GM21576 (cell line): ENCODE measurements at regions not wholly inside any gene's neighbourhood (a gene's known extent, or its start where the extent isn't known, plus 50 kb on each side); places are given as distances from the start of the nearest gene placed in this dataset.

Experiments used
- ATAC-seq: cut with Tn5 transposase; IDR thresholded peaks from one replicate; pipeline ENCODE4 v1.9.1; 2021; ENCODE audit warnings: mild to moderate bottlenecking, moderate library complexity; ENCODE audit not compliant: unreplicated experiment

DNA sequence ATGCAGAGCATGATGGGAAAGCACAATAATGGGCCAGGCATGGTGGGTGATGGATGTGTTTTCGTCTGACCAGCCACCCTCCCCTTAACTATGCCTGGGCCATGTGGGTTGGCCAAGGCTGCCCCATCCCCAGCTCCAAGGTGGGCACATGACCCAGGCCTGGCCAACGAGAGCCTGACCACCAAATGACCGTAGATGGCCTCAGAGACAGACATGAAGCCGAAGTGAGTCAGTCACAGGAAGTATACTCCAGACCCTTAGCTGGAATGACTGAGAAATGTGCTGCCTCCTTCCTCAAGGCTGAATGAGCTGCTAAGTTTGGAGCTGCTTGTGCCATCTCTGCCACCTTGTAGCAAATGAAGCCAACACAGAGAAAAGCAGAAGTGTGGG, 233.6 kb downstream of the BCL11B start:
- ATAC-seq, result no peak

GRCh38 chr14:99039331-99040041, 232.5 kb downstream of the BCL11B start:
- no peak for ATAC-seq

- ATAC-seq, result no peak
These were observed 231.9 kb downstream of the BCL11B start for GRCh38 chr14:99040052-99040451.

- ATAC-seq, result no peak
These were observed 231.3 kb downstream of the BCL11B start for GRCh38 chr14:99040711-99041110.

GRCh38 chr14:99041141-99041819, 230.7 kb downstream of the BCL11B start:
- no peak for ATAC-seq

DNA sequence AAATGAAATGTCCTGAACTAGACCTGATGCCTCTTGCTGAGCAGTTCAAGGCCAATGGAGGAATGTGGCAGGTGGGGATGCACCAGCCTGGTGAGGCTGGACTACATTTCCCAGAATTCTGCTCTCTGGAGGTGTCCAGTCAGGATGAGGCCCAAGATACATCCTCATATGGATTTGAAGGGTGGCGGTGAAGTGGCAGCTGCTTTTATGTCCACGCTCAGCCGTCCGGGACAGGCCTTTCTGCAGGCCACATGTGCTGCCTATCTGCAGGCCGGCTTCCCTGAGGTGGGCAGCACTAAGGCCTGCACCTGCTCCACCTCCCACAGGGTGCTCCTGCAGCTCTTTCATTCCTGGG, 230.2 kb downstream of the BCL11B start:
- ATAC-seq, result no peak

GRCh38 chr14:99042381-99043266, 229.4 kb downstream of the BCL11B start:
- ATAC-seq, result no peak

DNA sequence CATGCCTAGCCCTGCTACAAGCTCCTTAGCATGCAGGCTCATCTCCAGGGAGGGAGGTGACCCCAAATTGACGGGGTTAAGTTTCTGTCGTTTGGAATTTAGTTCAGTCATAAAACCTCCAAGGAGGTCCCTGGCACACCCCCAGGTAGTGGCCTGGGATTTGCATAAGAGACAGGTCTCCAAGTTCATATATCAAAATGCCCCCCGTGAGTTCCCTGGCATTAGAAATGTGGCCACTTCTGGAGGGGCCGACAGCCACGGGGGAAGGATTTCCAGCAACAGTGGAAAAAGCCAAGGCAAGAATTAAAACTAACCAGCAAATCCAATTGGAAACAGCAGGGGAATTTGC, 228.8 kb downstream of the BCL11B start:
- no peak for ATAC-seq

GRCh38 chr14:99043756-99044155, 228.2 kb downstream of the BCL11B start:
- ATAC-seq, result no peak

DNA sequence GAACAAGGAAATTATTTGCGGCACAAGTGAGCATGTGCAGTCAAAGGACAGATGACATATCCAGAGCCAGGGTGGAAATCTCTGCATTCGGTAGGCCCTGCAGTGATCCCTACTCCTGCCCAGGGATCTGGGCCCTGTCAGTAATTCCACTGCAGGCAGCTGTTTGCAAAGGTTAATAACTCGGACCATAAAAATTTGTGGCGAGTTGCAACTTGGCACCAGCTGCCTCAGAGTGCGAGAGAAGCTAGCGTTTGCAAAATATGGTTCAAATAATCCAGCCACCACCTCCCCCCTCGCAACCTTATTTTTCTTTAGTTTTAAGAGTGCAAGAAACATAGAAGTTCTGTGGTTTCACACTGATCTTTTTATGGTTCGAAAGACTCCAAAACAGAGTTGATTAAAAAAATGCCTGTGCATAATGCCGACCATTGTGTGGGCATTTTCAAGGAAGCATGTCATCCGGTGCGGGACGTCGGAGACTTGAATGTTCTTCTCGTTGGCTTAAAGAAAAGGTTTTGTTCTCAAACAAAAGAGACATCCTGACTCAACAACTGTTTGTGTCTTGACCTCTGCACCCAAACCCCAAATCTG, 224.5 kb downstream of the BCL11B start:
- ATAC-seq, result no peak

GRCh38 chr14:99050309-99050708, 221.7 kb downstream of the BCL11B start:
- no peak for ATAC-seq

DNA sequence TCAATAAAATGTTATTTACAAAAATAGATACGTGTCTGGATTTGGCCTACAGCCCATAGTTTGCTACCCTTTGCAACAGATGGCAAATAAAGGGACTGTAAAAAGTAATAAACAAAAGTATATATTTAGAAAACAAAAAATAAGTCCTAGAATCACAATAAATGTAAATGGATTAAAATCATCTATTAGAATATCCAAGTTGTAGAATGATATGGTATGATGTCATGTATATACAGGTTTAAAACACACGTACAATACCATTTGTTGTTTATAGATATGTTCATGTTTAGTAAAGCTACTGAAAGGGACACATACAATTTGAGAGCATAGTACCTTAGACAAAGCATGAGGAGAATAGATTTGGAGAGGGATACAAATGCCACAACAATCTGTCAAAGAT, 219.5 kb downstream of the BCL11B start:
- no peak for ATAC-seq

DNA sequence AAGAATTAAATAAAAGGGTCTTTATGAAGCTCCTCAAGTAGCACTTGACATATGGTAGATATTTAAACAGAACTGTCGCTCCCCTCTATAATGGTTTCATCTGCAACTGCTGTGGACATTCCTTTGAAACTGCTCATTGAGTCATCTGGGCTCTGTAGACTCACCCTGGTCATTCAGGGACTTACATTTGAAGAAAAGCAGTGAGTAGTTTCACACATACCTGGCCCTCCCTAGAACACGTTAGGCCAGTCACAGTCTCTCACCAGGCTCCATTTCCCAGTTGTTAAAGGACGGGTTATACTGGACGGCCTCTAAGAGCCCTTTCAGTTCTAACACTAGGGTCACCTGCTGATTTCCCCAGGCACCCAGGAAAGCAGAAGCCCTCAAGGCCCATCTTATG, 217.0 kb downstream of the BCL11B start:
- no peak for ATAC-seq

GRCh38 chr14:99055816-99056215, 216.2 kb downstream of the BCL11B start:
- ATAC-seq, result no peak

GRCh38 chr14:99057576-99058083, 214.4 kb downstream of the BCL11B start:
- no peak for ATAC-seq

DNA sequence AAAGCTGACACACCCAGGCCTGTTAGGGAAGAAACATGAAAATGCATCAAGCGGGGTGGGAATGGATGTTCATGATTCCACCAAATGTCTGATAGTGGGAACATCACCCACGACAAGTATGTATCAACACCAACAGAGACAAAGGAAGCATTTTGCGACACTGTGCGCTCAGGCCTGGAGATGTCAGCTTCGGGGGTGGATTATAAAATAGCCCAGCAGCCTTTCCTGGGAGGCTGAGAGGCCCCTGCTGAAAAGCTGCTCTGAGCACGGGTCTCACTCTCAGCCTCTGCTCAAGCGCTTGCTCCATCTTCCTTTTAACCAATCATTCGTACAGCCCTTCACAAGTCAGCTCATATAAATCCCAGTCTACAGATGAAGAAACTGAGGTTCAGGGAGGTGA, 213.5 kb downstream of the BCL11B start:
- no peak for ATAC-seq

DNA sequence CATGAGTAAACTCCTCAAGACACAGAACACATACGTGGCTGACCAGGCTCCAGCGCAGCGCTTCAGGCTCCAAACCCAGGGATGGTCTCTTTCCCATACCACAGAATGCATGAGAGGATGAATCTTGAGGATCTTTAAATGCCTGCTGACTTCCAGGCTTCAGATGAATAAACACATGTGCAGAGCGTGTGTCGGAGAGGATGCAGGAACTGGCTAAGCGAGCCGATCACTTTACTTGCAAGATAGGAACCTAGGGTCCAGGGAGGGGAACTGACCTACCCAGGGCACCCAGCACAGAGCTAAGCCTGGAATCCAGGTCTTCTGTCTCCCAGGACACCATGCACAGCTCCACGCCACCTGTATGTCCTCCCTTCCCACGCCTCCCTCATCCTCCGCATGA, 209.8 kb downstream of the BCL11B start:
- ATAC-seq, result no peak

DNA sequence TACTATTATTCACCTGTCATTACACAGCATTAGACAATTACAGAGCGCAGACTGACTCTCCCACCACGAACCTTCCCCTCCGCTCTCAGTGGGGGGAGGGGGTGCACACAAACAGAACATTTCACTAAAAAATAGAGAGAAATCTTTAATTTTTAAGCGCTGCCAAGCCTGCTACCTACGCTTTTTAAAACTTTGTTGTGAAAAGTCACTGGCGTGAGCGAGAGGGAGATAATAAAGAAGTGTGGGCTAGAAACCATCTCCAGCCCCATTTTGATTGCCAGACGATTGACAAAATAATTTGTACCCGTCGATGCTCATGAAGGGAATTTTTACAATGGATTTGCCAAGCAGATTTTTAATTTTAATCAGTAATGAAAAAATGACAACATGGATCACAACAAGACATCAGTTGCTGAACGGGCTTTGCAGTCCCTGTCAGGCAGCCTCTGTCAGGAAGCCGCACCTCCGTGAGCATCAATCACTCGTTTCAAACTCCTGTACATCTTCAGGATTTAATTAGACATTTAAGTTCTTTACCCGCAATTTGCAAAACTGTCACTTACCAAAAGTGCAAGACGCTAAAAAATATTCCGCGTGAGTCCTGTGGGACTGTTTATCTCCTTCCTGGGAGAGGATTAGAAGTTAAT, 209.1 kb downstream of the BCL11B start:
- ATAC-seq, result no peak

DNA sequence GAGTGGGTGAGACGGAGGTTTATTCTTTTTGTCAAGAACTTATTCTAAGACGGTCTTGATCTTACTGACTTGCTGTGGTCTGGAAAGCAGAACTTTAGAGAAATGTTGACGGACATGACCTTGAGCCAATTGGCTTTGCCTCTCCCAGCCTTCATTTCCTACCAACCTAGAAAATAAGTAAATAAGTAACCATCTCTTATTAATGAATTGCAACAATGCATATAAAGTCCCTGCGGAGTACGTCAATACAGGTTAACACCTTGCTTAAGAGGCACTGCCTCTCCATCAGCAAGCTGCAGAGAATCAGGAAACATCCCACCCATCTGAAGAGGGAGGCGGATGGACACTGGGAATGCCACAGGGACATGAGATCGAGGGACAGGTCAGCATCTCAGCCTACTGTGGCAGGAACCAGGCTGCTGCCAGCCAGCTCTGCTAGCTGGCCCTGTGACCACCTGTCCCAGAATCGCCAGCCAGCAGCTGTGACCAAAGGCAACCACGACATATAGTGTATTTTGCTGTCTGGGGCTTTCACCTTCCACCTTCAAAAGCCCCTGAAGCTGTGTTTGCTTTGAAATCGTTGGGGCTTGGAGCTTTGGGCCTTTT, 208.3 kb downstream of the BCL11B start:
- no peak for ATAC-seq

DNA sequence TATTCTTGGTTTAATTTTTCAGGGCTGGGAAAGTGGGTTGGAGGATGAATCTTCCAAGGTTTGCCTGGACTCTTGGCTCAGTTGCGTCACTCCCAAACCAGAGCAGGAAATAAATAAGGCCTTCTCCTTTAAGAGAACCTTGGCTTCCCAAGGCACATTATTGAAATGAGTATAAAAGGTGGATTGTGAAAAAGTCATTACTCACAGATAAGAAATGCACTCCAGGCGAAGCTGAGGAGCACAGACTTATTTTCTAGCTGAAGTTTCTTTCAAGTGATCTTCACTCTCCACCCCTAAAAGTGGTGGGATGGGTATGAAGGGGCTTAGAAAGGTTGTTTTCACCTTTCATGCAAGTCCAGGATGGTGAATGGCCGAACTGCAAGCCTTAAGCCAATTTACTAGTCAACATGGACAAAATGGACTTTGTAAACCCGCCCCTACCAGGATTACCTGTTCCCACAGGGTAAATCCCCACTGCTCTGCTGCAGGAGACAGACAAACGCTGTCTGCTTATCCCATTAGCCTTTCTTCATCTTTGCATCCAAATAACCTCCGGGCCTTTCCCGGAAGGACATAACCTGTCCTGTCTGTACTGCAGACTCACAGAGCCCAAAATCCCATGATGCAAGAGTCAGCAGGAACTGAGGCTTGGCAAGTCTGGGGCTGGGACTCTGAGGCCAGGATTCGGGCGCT, 207.6 kb downstream of the BCL11B start:
- ATAC-seq, result no peak
